ENCODE measurements at regions not wholly inside any gene's neighbourhood (a gene's known extent, or its start where the extent isn't known, plus 50 kb on each side); places are given as distances from the start of the nearest gene placed in this dataset.
A peak's percentile ranks its signal among the peaks of the same experiment; 100 is the strongest.
"Not testable (repeated sequence)": the region's sequence is repeated elsewhere in the genome, so short reads cannot be mapped to it uniquely, and the experiment has no call there.

DNA sequence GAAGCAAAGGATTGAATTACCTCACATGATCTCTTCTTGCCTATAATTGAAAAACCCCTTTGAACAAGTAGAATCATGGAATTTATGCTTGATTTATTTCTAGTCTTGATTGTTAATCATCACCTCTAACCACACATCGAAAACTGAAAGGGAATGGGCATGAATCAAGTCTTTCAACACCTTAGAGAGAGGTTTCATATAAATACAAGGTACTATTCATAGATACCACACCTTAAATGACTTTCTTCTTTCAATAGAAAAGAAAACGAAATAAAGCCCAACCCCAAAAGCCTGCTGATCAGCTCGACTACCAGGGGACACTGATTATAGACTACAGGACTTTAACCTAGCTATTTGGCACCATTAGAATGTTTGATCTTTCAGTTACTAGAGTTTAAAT lies 128.6 kb upstream of the PTPRZ1 start:
- DNase-seq: no peak

DNA sequence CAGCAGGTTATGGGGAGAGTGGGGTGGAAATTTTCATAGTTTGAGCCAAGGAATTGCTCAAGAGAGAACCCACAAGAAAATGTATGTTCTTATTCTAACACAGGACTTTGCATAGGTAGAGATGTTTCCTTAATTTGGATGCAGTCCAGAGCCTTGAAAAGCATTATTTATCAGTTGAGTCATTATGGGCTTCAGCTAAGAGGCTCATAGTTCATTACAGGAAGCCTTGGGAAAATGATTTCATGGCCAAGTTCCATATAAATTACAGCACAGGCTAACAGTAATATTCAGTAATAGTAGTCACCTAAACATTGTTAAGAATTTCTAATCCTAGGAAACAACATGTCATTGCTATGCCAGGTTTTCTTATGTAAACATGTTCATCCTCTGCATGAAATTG lies 131.1 kb upstream of the PTPRZ1 start:
- DNase-seq: no peak

DNA sequence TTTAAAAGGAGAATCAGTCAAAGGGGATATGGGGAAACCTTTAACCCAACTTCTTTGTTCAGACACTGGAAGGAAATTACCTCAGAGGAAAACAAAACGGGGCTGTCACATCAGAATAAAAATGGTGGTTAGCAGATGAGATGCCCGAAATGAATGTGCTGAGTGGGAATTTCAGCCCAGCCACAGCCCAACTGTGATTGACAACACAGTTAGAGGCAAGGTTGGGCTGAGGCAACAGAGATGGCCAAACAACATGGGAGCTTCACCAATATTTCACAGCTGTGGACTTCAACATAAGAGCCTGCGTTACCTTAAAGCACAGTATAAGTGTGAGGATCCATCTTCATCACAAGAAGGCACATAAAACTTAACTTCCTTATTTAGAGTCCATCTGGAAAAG lies 133.5 kb upstream of the PTPRZ1 start:
- DNase-seq: no peak

DNA sequence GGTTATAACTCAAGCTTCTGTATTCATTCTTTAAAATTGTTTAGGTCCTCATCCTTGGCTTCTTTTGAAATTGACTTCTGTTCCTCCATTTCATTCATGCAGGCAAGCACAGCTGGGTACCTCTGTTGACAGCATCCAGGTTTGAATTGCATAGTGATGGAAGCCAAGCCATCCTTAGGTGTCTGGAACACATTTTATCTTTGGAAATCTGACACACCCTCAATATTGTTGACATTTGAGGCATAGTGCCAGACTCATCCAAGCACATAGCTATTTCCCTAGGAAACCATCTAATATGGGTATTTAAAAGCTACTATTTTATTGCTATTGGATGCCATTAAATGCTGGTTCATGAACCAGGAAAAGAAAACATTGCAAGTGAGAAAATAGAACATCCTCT lies 142.1 kb upstream of the PTPRZ1 start:
- DNase-seq: peak; percentile 78

DNA sequence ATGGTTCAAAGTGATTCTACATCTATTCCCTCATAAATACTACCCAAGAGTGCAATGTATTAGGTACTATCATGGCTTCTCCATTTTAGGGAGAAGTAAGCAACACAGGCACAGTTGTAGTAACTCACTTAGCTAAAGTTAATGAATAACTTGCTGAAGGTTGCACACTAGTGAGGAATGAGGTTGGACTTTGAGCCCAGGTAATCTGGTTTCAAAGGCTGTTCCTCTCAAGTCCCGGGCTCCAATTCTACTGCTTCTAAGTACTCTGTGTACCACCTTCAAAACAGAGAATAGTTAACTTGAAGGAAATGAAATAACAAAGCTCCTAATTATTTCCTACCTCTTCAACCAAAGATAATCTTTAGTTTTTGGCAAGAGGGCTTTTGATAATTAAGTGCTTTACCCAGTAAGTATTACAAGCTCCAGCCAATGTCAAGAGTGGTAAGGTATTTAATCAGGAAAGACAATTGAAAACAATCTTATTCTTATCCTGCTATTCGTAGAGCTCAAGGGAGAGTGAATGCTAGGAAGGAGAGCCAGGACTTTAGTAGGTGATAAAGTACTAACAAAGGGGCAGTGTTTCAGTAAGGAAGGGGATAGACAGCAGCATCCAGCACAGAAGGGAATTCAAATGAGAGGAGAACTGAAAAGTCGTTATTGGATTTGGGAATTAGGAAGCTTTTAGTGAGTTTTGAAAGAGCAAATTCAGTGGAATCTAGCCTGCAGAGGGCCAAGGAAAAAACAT lies 158.2 kb upstream of the PTPRZ1 start:
- no peak for DNase-seq

DNA sequence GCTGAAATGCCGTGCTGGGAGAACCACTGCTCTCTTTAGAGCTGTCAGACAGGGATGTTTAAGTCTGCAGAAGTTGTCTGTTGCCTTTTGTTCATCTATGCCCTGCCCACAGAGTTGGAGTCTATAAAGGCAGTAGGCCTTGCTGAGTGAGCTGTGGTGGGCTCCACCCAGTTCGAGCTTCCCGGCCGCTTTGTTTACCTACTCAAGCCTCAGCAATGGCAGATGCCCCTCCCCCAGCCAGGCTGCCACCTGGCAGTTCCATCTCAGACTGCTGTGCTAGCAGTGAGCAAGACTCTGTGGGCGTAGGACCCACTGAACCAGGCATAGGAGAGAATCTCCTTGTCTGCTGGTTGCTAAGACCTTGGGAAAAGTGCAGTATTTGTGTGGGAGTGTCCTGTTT lies 160.0 kb upstream of the PTPRZ1 start:
- peak; percentile 11 for DNase-seq

DNA sequence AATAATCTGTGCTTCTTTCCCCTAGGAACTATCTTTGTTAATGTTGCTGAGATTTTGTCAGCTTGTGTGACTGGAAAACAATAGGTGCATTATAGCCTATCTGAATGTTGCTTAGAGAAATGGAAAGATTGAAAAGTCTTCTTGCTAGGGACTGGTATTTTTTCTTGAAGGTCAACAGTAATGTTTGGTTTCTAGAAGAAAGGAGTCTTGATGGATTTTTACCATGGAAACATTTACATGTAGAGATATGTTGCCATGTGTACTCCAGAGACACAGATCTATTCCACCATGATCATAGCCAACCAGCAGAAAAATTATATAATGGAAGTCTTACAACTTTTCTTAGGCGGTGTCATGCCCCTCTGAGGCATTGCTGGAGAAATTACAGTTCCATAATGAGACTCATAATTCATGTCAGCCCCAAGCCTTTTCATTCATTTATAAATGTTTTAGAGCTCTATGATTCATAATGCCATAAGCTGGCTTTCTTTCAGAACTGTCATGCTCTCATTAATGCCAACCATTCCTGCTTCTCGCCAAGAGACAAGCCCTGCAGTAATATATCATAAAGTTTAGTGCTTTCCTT lies 175.1 kb upstream of the PTPRZ1 start:
- no peak for DNase-seq

DNA sequence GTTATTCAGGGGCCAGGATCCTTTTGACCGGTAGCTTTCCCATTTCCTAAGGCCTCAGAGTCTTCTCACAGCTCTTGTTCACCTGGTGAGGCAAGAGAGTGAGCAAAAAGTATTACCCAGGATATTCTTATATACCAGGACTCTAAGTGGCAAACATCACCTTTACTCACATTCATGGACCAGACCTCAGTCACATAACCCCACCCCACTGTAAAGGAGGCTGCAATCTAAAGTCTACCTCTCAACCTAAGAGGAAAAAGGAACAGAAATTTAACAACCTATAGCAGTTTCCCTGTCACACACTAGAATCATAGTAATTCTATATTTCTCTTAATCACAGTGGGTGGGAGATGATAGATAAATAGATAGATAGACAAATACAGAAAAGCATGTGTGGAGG lies 176.0 kb upstream of the PTPRZ1 start:
- DNase-seq: no peak

DNA sequence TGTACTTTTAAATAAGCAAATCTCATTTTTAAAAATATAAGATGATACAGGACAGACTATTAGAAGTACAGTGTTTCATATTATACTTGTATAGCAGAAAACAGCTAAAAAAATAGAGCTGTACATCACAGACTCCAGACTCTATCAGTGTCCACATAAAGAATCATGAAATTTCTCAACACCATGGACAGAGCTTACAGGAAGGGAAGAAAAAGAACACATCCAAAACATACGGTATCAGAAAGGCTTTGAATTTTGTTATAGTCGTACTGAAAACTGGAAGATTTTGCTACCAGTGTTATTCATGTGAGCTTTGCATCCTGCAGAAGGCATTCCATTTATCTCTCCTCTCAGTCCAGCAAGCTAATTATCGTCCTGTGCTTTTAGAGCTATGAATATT lies 183.2 kb upstream of the PTPRZ1 start:
- DNase-seq: no peak

DNA sequence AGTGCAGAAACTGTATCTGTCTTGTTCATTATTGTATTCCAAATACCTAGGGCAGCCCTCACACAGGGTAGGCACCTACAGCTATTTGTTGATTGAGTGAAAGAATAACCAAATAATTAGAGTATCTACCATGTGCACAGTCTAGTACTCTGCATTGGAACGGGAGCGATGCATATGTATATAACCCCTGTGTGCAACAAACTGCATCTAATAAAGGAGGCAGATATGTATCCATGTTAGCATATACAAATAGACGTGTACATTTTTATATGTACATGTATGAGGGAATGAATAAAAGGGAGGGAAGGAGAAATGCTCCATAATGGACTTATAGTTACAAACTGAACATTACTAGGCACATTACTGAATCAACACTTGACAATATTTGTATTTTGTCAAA lies 191.3 kb upstream of the PTPRZ1 start:
- DNase-seq: no peak

DNA sequence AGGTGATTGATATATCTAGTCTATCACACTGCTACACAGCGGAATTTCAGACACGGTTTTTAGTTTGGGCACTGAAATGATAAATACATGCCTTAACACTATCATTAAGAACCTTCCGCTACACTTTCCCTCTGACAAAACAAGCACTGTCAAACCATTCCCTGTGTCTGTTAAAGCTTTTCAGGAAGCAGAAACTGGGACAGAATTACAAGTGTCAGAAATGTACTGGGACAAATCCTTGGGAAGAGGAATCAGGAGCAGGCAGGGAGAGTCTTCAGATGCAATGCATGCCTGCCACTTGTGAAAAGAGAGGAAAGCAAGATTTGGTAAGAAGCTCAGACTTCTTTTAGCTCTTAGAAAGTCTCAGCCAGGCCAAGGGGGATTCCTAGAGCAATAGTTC lies 196.8 kb upstream of the PTPRZ1 start:
- DNase-seq: no peak

DNA sequence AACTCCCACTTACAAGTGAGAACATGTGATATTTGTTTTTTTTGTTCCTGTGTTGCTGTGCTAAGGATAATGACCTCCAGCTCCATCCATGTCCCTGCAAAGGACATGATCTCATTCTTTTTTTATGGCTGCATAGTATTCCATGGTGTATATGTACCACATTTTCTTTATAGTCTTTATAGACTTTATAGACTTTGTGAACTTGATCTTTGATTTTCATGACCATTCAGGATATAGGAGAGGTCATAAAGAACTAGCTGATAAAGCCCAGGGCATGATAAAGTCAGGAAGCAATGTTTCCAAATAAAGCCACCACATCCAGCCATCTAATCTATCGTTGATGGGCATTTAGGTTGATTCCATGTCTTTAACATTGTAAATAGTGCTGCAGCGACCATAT lies 198.5 kb upstream of the PTPRZ1 start:
- DNase-seq: not testable (repeated sequence)

DNA sequence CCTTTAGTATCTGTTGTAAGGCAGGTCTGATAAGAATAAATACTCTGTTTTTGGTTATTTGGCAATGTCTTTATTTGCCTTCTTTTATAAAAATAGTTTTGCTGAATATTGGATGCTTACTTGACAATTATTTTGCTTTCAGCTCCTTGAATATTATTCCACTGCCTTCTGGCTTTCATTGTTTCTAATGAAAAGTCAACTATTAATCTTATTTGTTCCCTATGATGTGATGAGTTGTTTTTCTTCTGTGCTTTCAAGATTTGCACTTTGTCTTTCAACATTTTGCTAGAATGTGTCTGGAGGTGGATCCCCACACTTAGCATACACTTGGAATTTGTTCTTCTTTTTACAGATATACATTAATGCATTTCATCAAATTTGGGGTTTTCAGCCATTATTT lies 203.8 kb upstream of the PTPRZ1 start:
- DNase-seq: no peak

DNA sequence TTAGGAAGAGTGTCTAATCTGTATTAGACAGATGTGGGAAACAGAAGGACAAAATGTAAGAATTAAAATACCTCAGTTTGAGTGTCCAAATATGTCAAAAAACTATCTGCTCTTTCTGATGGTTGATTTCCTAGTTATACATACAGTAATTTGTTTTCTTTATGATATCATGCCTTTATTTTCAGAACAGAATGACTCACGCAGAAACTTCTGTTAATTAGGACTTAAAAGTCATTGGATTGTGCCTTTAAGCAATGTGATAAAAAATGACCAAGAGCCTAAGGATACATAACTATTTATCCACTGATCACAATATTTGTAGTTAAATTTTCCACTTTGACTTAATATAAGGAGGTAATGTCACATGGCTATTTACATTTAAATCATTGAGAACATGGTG lies 206.7 kb upstream of the PTPRZ1 start:
- DNase-seq: no peak

DNA sequence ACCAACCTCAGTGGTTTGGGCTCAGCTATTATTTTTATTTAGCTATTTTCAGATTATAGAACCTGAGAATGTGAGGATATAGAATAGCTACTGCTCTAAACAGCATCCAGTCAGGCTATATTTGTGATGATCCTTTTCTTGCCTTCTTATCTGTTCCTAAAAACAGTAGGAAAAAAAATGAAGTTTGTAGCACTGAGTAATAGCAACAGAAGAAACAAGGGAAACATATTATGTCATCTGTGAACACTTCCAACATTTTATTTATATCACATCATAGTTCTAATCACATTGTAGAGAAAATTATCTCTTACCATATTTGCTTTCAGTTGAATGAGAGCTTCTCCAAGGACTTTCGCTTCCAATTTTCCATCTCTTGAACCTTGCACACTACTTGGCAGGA lies 229.6 kb upstream of the PTPRZ1 start:
- no peak for DNase-seq

DNA sequence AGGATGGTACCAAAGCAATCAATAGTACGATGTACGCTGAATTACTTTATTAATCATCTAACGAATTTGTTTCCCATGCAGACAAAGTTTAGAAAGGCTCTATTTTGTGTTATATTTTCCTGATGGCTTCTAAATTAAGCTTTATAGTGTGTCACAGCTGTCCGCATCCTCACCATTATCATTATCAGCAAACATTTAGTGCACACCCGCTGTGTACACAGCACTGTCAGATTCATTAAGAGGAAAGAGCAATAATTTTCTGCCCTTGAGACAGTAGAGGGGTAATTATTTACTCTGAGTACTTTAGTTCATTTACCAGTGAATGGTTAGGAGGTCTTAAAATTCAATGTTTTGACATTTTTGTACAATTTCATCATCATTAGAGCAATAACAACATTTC lies 233.3 kb upstream of the PTPRZ1 start:
- DNase-seq: peak; percentile 54

DNA sequence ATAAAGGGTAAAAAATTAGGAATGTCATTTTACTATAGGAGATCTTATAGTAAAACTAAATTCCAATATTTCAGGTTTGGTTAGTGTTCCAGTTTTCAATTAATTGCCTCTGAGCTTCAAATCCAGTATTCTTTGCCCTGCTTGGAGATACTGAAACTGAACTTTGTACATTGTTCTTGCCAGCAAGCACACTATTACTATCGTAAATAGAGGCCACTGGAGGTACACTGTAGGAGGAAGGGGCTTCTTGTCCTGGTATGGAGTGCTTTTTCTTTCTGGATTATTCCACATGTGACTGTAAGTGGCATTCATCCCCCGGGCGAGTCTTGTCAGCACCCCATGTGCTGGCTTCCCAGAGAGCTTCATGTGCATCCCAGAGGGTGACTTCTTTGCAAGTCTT lies 234.7 kb upstream of the PTPRZ1 start:
- no peak for DNase-seq

DNA sequence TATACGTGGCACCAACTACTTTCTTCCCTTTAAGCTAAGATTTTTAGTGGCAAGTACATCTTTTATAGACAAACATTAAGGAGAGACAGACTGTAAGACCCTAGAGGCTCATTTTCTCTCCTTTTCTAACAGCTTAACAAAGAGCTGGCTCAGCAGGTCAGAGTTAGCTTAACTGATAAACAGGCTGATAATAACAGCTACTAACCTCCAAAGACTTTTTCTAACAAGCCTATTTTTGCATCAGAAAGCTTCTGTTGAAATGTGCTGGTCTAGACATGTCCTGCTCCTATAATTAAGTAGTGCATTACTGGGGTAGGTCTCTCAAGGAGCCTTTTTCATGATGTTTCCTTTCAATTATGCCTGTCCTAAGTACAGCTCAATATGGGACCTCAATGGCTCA lies 238.2 kb upstream of the FAM3C start:
- no peak for DNase-seq

DNA sequence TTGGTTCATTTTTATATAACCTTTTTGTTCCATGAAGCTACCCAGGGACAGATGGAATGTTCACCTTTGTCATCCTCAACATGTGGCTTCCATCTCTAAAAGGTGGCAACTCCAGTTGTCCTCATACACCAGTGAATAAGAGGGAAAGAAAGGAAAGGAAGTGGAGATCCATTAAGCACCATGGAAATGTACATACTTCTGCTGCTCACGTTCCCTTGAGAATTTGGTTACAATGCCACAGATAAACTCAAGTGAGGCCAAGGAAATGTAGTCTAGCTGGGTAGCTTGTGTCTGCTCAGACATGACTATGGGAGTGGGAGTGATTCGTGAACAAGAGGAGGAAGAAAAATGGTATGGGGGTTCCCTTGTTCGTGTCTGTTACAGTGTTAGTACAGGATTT lies 237.1 kb upstream of the FAM3C start:
- DNase-seq: no peak

DNA sequence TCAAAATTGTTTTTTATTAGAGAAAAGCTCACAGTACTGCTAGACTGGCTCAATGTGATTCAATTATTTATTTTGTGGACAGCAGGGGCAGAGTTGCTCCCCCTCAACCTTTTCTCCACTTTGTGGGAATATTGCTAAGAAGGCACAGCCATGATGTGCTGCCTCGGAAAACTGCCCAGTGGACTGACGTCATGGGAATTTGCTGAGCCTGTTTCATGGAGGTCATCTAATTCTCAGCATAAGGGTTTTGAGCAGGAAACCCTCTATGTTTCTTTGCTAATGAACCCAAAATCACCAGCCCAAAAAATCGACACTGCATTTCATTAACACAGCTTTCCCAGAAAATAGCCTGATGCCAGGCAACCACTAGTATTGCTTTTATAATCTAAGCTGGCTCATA lies 228.8 kb upstream of the FAM3C start:
- DNase-seq: no peak

DNA sequence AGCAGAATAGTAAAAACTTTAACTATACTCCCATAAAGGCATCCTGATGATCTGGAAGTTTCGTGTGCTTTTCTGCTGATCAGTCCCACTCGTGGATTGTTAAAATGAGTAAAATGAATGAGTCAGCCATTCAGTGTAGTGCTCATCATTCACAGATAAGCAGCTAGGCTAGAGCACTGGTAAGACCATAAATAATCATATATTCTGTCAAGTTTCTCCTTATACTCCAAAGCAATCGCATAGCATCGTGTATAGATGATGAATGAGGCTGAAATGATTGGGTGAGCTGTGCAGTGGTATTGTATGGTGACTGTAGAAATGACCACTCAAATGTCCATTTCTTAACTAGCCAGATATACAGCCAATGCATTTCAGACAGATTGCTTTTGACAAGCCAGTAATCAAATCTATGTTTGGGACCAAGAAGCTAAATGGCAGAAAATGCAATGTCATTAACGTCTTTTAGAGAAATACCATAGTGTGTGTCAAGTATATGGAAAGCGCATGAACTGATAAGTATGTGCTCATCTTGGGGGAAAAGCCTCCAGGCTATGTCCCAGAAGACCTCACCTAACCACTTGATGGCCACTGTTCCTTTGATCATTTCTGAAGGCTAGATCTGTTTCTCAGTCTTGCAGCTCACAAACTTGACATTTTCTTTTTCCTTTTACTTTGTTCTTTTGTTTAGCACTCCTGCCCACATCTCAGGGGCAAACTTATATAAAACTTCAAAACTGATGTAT lies 227.2 kb upstream of the FAM3C start:
- DNase-seq: no peak

DNA sequence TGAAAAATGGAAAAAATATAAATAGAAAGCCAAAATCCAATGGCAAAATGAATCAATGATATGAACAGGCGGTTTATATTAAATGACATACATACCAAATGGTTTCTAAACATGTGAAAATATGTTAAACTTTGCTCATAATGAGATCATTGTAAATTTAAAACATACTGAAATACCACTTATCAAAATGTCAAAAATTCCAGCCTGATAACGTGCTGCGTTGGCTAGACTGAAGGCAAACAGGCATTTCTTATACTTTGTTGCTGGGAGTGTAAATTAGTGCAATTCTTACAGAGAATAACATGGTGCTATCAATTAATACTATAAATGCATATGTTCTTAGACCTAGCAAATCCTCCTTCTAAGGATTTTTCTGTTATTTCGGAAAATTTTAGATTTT lies 225.8 kb upstream of the FAM3C start:
- DNase-seq: no peak

DNA sequence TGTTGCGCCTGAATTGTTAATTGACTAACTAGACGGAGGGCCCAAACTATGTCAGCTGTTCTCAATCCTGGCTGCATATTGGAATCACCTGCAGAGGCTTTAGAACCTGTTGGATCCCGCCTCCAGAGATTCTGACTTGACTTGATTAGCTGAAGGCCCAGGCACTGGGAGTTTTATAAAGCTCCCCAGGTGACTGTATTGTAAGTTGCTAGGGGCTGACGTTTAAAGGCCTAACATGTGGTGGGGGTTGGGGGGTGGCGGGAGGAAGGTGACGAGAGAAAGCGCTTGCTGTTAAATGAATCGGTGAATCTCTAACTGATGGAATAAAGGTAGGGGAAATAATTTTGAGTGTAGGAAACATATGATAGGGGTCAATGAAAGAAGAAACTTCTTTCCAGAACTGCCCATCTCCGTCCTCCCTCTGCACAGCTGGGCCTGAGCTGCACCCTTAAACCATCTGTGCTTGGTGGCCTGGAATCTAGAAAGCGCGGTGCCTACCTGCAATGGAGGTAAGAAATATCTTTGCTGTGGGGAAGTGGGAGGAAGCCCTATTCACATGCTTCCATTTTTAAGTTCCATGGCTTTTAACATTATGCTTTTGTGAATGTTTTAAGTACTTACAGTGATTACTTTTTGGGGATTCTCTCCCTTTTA lies 225.0 kb upstream of the FAM3C start:
- no peak for DNase-seq

DNA sequence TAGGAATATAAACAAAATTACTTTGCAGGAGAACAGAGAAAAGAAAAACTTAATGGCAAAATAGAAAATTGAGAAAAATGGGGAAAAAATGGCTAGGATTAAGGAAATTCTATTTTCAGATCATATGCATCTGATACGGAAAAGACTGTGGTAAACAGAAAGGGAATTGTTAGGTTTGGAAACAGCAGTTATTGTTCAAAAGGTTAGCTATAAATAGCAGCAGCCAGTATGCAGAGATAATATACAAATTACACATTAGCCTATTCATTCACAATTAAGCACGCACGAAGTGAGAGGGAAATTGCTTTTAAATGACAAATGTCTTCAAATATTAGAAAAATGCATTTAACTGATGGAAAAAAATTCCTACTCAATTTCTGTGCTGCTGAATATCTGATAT lies 224.1 kb upstream of the FAM3C start:
- DNase-seq: no peak

All from COR-L47 (cell line).